ENCODE measurements at regions not wholly inside any gene's neighbourhood (a gene's known extent, or its start where the extent isn't known, plus 50 kb on each side); places are given as distances from the start of the nearest gene placed in this dataset.

DNA sequence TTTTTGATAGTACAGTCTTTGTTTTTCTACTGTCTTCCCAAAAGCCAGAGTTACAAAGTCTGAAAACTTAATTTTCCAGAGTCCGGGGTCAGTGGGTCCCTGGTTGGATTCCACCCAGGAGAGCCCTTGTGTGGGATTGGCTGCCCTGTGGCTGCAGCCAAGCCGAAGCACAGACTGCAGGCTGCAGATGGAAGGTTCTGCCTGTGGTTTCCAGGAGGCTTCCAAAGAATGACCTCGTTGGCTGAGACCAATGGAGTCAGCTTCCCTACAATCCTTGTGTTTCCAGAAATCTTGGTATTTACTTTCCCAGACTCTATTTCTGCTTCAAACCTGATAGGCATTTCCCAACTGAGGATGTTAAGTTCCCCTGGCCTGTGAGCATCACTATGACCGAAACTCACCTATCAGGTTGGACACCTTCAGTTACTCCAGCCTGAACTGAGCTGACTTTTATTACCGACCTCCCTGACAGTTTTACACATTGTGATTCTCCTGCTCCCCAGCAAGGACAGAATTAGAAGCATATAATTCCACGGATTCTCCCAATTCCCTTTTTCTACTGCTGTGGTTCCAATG, 117.5 kb upstream of the CCDC68 start:
- DNase-seq: no peak
- no peak for ATAC-seq (ENCODE audit: poor library complexity)

DNA sequence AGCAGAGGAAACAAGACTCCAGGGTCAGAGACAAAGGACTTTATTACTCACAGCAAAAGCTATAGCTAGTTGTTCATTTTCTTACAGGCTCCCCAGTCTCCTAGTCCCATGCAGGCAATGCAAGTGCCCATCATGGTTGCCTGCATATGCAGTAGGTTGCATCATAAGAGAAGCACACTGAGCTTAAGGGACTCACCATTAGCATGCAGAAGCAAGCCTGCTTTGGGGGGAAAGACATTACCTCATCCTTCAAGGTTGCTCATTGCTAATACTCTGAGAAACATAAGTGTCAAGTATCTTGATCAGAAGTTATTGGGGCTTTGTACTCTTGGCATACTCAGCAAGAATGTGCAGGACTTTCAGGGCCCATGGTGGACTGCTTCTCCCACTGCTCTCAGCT, 114.6 kb upstream of the CCDC68 start:
- intact Hi-C loops (cut with DNase I): no loop called here

More for the DNA sequence above, 117.5 kb upstream of the CCDC68 start:
- intact Hi-C loops (cut with DNase I): no loop called here

DNA sequence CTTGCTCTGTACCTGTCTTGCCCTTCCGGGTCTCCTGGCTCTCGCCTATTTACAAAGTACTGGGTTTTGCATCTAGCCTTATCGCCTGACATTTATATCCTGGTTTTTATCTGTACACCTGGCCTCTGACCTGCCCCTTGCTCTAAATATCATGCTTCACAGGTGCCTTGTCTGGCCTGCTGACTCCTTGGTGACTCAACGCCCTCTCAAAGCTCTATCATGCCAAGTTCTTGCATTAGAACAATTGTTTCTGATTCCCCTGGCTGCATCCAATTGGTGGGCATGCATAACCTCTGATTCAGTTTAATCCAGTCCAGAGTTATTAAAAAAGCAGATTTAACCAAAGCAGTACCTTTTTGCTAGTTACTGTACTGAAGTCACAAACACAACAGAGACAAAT, 113.9 kb upstream of the CCDC68 start:
- intact Hi-C loops (cut with DNase I): no loop called here
- DNase-seq (no peak), ATAC-seq (ENCODE audit: poor library complexity) (no peak)

More for the DNA sequence above, 114.6 kb upstream of the CCDC68 start:
- DNase-seq: no peak
- ATAC-seq (ENCODE audit: poor library complexity): no peak

DNA sequence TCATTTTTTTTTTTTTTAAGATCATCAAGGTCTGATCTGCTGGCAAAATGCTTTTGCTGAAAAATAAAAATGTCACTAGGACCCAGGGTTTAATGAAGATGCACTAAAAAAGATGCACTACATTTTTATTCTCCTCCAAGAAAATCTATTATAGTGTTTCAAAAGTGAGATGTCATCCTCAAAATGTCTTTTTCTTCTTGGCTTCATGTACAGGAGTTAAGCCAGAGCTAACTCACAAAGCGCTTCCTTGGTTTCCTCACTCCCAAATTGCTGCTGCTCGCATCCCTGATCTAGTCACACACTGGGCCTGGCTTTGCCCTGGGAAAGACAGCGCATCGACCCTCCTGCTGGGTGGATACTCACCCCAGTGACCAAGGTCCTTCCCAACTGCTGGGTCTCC, 113.4 kb upstream of the CCDC68 start:
- intact Hi-C loops (cut with DNase I): no loop called here
- no peak for ATAC-seq (ENCODE audit: poor library complexity)
- DNase-seq: no peak

DNA sequence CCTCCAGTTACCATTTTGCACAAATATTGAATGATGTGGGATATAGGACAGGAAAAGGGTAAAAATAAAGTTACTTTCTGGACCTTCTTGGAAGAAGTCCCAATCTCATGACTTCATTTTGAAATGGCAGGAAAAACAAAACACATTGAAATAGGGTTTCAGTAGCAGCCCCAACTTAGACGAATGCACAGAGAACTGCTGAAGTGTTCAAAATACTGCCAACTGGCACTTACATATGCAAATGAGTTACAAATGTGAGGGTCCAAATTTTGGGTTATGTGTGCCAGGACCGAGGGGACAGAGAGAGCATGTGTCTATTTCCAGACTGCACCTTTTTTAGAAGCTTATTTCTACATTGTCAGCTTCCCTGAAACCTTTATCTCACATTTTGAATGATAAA, 112.9 kb upstream of the CCDC68 start:
- DNase-seq (no peak), ATAC-seq (ENCODE audit: poor library complexity) (no peak)
- intact Hi-C loops (cut with DNase I): no loop called here

DNA sequence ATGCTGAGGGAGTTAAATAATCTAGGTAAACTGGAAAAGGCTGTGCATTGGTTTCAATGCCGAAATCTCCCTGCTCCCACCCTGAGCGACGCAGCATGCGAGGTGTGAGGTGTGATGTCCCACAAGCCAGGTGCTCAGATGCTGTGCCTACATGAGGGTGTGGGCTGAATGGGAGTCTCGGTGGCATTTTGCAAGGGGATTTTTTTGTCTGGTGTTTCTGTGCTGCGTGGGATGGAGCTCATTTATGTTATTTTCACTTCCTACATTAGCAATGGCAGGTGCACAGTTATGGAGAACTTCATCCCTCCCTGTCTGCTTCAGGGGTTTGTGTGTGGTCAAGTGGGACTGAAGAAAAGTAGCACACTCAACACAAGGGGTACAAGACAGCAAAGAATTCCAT, 110.2 kb upstream of the CCDC68 start:
- no peak for ATAC-seq (ENCODE audit: poor library complexity)
- intact Hi-C loops (cut with DNase I): no loop called here
- no peak for DNase-seq

DNA sequence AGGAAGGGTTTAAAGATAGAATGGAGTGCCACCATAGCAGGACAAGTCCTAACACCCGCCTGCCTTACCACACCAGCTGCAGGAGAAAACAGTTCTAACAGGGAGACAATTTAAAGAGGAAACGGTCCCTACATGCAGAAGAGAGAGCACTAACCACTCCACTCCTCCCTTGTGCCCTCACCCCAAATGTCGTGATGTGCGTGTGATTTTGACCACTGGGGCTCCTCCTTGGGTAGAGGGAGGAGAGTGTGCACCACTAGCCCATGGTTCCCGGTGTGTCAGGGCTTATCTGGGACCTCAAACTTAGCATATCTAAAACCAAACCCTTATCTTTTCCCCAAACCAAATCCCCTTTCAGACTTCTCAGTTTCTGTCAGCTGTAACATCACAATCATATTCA, 105.5 kb upstream of the CCDC68 start:
- ATAC-seq (ENCODE audit: poor library complexity) (no peak), DNase-seq (no peak)
- intact Hi-C loops (cut with DNase I): no loop called here

DNA sequence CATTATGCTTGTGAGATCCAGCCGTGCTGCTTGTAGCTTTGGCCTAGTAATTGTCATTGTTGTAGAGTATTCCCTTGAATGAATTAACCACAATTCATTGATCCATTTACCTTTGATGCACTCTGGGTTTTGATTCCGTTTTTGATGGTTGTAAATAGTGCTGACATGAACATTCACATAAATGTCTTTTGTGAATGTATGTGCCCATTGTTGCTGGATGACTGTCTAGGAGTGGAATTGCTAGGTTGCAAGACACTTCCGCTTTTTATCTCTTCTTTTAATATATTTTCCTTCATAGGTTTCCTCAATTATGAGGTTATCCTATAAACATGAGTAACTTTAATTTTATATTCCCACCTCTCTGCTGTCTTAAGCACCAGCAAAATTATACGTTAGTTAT, 104.8 kb upstream of the CCDC68 start:
- intact Hi-C loops (cut with DNase I): no loop called here
- ATAC-seq (ENCODE audit: poor library complexity) (no peak), DNase-seq (no peak)

DNA sequence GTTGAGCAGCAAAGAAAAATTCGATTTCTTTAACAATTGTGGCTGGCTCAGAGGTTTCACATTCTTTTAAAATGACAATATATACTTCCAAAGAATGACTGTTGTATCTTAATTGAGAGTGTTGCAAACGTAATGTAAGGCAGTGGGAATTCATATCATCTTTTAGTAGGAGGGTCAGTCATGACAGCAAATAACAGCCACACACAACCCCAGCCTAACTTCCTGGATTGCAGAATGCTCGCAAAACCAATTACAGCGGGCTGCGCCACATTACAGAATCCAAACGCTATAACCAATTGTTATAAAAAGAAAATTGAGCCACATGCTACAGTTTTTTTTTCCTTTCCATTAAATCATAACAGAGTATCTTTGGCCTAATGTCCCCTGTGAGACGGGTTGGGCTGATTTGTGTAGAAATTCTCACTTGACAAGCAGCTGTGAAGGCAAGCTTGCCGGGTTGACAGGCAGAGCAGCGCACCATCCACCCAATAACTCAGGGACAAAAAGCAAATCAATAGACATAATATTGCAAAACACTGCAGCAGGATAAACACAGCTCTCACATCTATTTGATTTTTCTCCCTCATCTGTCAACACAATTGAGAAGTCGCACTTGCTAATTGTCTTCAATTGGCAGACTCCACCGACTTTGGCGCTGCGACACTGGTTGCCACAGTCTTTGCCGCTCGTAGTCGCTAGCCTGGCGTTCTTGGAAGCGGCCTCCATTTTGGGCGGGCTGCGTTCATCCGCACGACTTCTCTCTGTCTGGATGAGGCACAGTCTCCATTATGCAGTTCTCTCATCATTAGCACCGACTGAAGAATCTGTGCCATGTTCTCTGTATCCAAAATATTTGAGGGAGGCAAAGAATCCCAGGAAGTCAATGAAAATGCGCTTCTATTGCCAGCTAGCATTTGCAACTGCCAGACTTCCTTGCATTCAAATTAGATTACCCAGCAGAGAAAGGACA, 95.0 kb upstream of the CCDC68 start:
- ATAC-seq (ENCODE audit: poor library complexity) (no peak), DNase-seq (no peak)
- intact Hi-C loops (cut with DNase I): no loop called here

DNA sequence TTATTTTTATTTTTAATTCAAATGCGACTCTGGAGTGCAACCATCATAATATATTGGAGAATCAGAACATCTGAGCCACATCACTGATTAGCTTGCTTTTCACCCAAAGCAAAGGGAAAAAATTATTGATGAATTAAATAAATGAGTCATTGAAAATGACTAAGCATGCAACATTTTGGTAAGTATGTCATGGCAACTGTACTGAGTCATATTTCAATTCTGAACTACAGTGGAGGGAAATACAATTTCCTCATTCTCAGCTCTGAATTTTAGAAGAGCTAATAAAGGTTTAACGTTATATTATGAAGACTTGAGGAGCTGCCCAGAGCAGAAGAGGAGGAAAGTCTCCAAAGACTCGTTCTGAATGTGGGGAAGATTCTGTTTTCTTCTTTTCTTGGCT, 89.6 kb upstream of the CCDC68 start:
- no peak for ATAC-seq (ENCODE audit: poor library complexity)
- intact Hi-C loops (cut with DNase I): no loop called here
- no peak for DNase-seq

DNA sequence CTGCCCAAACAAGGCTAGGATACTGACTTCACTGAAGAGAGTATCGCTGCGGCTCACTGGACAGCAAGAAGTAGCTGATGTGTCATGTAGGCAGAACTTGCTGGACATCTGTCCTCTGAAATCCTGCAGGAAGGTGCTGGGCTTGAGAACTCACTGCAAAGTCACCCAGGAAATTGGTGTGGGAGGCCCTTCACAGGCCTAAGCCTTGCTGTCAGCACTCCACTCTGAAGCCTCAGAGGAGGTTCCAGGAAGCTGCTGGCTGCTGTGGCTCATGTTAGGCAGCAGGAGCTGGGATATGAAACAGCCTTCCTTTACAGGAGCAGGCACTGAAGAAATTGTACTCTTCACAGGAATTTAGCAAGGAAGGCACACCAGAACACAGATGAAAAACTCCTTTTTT, 88.3 kb upstream of the CCDC68 start:
- no peak for DNase-seq
- ATAC-seq (ENCODE audit: poor library complexity): no peak
- intact Hi-C loops (cut with DNase I): no loop called here

DNA sequence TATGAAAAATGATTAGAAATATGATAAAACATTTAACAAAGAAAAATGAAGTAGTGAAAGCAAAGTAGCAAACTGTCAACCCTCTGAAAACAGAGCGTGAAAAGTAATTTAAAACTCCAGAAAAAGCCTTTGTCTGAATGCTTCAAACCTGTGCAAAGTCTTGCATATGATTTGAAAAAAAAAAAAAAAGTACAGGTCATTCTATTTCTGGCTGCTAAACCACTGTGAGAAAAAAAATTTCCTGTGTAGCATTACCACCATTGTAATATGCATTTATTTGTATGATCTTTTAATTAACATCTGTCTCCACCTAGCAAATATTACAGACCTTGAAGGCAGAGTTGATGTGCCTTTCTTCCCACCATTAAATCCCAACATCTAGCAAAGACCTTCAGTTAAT, 82.1 kb upstream of the CCDC68 start:
- ATAC-seq (ENCODE audit: poor library complexity) (no peak), DNase-seq (no peak)
- intact Hi-C loops (cut with DNase I): no loop called here

DNA sequence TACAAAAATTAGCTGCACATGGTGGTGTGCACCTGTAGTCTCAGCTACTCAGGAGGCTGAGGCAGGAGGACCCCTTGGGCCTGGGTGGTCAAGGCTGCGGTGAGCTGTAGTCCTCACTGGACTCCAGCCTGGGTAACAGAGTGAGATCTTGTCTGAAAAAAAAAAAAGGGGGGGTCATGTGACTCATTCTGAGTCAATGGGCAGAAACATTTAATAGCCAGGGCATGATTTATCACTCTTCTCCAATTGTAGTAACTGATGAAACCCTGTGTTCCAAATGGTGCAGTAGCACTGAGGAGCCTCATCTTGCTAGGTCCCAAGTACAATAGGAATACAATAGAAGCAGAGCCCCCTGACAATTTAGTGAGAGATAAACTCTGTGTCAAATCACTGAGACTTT, 78.9 kb upstream of the CCDC68 start:
- no peak for ATAC-seq (ENCODE audit: poor library complexity)

DNA sequence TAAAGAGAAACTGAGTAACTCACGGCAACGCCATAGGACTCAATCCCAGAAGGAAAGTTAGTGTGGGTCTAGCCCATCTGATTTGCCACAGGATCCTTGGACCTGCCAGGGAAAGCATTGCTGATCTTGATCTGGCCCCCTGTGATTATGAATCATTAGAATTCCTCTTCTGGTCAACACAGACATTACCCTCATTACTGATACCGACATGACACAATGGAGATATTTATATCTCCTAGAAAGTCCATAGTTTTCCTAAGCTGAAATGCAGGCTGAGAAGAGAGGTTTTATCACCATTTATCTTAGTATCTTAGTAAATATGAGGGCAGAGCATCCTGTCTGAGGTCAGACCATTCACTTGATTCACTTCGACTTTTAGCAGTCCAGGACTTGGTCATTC, 75.5 kb upstream of the CCDC68 start:
- intact Hi-C loops (cut with DNase I): no loop called here
- no peak for DNase-seq
- no peak for ATAC-seq (ENCODE audit: poor library complexity)

More for the DNA sequence above, 78.9 kb upstream of the CCDC68 start:
- DNase-seq: no peak
- intact Hi-C loops (cut with DNase I): no loop called here

DNA sequence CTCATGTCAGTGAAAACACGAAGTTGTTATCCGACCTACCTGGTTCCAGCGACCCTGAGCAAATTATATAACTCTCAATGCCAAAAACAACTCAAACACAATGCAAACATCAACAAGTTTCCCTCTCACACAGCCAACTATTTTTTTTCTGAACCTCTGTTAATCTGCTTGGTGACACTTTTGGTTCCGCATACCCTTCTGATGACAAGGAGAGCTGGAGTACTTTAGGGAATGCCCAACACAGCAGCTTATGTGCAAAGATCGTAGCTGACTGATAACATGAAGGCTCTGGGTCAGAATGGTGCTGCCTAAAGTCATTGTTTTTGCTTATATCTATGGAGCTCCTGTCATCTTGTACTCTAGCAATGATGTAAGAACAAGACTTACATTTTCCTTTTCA, 72.7 kb upstream of the CCDC68 start:
- intact Hi-C loops (cut with DNase I): no loop called here
- ATAC-seq (ENCODE audit: poor library complexity) (no peak), DNase-seq (no peak)

DNA sequence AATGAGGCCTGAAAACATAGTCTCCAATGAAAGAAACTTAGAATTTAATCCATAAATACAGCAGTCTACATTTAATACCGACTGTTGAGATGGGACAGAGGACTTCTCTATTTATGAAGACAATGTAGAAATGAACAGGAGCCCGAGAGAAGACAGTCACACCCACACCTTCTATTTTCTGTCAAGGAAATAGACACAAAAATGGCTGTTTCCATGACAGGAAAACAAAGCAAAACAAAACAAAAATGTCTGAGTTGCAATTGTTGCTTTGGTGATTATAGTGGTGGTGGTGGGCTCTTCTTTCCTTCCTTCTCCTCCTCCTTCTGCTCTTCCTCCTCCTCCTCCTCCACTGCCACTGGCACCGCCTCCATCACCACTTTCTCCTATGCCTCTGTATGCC, 72.3 kb upstream of the CCDC68 start:
- DNase-seq (no peak), ATAC-seq (ENCODE audit: poor library complexity) (no peak)
- intact Hi-C loops (cut with DNase I): no loop called here

DNA sequence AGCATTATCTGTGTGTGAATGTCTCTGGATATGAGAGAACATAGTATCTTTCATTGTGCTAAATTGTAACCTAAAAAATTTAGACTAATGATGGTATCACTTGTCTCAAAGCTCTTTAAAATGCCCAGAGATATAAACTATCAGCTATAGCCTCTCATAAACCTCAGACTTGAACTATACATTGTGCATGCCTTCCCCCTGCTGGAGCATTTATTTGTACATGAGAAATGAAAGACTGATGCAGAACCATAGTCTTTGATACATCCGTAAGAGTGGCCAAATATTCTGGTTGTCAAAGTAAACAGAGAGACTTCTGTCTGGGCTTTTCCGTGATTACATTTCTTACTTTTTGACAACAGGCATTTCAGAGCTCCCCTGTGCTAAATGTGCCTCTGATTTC, 71.9 kb upstream of the CCDC68 start:
- ATAC-seq (ENCODE audit: poor library complexity) (no peak), DNase-seq (no peak)
- intact Hi-C loops (cut with DNase I): no loop called here

DNA sequence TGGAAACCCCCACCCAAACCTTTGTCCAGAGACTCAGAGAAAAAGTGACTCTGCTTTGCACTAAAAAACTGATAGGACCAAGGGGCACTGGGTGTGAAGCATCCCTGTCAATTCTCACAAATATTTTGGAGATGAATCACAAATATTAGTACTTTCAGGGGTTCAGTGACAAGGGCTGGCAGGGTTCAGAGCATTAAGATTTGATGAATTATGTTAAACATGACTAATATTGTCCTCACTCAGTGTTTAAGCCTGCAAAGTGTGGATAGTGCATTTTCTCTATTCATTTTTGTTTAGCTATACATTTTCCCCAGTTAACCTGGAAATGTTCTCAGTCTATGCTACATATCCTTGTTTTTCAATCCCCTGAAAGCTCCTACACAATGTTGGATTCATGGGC, 65.3 kb upstream of the CCDC68 start:
- ATAC-seq (ENCODE audit: poor library complexity) (no peak), DNase-seq (no peak)
- intact Hi-C loops (cut with DNase I): no loop called here

DNA sequence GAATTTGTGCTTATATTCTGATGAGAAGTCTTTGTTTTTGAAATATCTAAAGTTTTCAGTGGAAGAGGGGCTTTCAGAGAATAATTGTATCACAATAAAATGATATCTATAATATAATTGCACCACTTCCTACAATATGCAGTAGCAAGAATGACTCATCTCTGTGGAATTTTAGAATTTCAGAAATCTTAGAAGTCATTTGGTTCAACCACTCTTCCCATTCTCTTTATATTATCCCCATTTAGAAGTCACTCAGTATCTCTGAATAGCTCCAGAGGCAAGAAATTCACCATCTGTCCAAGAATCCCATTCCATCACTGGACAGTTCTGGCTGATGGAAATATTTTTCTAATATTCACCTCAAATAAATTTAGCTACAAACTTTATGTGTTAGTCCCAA, 59.3 kb upstream of the CCDC68 start:
- no peak for ATAC-seq (ENCODE audit: poor library complexity)
- intact Hi-C loops (cut with DNase I): no loop called here
- no peak for DNase-seq

DNA sequence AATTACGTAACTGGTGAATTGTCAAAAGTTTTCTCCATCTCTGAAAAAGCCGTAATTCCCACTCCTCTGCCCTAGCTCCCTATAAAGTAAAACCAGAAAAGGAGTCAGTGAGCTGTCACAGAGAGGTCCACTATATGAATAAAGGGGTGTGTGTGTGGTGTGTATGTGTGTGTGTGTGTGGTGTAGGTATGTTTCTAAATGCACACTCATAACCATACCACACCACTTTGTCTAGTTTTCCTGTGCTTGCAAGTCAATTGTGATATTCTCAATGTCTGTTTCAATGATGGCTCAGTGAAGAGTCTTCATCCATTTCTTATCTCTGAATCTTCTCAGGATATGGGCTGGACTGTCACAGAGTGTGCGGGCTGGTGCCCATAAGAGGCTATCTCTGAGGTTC, 54.8 kb upstream of the CCDC68 start:
- intact Hi-C loops (cut with DNase I): no loop called here
- no peak for DNase-seq
- ATAC-seq (ENCODE audit: poor library complexity): no peak

DNA sequence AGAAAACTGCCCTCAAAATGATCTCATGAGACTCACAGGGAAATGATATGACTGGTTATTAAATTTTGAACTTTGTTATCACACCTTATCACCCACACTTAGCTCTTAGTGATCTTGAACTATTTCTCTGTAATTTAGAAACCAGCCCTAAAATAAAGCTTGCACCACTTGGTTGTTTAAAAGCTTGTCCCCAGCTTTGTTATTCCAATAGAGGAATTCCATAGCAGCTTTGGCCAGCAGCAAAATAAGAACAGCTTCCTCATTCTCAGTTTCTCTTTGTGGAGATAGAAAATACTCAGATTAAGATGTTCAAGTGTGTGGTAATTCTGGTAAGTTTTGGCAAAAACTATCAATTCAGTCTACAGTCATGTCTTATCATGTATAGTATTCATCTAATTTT, 54.4 kb upstream of the CCDC68 start:
- intact Hi-C loops (cut with DNase I): no loop called here
- ATAC-seq (ENCODE audit: poor library complexity): no peak

More for the DNA sequence above, 54.4 kb upstream of the CCDC68 start:
- DNase-seq: no peak
